Renal cortex interstitium (tissue), 11 donors: ENCODE measurements at regions not wholly inside any gene's neighbourhood (a gene's known extent, or its start where the extent isn't known, plus 50 kb on each side); places are given as distances from the start of the nearest gene placed in this dataset.
A peak's percentile ranks its signal among the peaks of the same experiment; 100 is the strongest.
"Not testable (repeated sequence)": the region's sequence is repeated elsewhere in the genome, so short reads cannot be mapped to it uniquely, and the experiment has no call there.

ENCODE experiments used
- DNase-seq, 11 donors: peaks; one replicate each; pipeline ENCODE4 v3.0.0-alpha.2; 2013; ENCODE audit warnings: low read depth in 9 of 11, low spot score in 4 of 11; ENCODE audit errors: extremely low read depth in 1 of 11

DNA sequence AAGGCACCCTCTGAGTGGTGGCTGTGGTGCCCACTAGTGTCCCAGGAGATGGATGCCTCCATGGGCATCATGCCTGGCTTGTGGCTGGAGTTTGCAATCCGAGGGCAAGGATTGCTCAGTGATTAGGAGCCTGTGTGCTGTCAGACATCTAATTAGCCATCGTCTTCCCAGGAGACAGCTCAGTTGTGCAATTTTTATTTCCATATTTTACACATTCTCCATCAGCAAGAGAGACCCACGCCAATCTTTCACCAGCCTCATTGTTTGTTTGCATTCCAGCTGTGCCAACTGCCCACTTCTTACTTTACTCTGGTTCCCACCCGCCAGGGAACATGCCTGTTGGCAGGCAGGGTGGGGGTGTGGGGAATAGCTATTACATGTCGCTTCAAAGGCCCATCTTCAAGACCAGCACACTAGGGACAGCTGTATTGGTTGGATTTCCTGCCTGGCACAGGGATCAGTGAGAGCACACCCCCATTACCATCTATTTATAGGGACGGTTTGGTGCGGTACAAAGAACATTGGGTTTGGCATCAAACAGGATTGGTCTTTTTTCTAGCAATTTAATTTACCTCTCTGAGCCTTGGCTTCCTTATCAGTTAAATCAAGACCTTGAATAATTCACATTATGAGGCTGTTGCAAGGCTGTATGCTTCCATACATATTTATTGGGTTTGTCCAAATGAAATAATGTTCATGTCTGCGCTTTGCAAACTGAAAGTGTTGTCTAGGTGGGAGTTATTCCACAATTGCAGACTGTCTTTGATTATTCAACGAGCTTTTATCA is 80.7 kb upstream of the NAV2 start:
- DNase-seq: no peak

DNA sequence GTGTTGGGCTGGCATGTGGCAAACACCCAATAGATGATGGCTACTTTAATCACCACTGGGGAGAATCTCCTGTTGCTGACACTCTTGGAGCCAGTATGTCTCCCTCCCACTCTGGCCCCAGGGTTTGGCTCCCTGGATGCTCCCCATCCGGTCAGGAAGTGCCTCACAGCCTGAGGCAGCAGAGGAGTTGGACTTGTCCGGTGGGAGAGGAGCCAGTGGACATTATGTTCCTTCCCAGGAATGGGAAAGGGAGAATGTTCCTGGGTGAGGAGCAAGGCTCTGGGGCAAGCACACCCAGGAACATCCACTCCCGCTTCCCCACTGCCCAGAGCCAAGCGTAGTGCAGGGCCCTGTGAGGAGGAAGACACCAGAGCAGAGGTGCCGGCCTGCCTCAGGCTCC is 84.6 kb upstream of the NAV2 start:
- DNase-seq: no peak

DNA sequence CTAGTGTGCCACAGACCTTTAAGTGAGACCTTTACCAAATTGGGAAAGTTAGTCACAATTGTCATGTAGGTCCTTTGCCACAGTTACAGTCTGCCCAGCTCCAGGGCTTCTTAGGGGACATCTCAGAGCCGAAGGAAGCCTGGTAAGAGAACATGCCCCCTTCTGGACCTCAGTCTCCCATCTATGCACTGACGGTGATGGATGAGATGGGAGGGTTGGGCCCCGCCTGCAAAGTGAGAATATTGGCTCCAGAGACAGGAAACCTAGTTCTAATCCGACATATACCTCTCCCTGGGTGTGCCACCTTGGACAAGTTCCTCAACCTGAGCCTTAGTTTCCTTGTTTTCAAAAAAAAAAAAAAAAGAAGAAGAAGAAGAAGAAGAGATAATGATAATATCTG is 85.1 kb upstream of the NAV2 start:
- DNase-seq: no peak

DNA sequence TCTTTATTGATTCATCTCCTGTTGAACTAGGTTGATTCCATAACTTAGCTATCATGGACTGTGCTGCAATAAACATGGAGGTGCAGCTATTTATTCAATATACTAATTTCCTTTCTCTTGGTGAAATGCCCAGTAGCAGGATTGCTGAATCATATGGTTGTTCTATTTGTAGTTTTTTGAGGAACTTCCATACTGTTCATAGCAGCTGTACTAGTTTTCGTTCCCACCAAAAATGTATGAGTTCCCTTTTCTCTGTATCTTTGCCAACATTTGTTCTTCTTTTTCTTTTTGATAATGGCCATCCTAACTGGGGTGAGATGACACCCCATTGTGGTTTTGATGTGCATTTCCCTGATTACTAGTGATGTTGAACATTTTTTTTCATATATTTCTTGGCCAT is 87.2 kb upstream of the NAV2 start:
- DNase-seq: no peak

DNA sequence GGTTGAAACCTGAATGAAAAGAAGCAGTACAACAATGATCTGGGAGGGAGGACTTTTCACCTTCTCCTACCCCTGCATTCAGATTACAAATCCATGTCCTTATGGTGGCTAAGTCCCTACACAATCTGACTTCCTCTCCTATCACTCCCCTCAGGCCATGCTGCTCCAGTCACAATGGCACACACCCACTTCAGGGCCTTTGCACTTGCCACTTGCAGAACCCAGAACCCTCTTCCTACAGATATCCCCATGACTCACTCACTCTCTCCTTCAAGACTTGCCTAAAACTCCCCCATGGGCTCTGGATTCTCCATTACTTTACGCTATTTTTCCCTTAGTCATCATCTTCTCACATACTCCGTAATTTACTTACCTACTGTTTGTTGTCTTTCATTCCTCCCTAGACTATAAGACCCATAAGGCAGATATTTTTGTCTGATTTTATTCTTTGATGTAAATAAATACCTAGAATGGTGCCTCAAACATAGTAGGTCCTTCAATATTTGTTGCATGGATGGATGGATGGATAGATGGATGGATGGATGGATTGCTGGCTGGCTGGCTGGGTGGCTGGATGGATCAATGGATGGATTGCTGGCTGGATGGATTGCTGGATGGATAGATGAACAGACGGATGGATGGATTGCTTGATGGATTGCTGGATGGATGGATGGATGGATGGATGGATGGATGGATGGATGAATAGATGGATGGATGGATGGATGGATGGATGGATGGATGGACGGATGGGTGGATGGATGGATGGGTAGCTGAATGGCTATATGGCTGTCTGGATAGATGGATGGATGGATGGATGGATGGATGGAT is 94.7 kb upstream of the NAV2 start:
- no peak for DNase-seq

DNA sequence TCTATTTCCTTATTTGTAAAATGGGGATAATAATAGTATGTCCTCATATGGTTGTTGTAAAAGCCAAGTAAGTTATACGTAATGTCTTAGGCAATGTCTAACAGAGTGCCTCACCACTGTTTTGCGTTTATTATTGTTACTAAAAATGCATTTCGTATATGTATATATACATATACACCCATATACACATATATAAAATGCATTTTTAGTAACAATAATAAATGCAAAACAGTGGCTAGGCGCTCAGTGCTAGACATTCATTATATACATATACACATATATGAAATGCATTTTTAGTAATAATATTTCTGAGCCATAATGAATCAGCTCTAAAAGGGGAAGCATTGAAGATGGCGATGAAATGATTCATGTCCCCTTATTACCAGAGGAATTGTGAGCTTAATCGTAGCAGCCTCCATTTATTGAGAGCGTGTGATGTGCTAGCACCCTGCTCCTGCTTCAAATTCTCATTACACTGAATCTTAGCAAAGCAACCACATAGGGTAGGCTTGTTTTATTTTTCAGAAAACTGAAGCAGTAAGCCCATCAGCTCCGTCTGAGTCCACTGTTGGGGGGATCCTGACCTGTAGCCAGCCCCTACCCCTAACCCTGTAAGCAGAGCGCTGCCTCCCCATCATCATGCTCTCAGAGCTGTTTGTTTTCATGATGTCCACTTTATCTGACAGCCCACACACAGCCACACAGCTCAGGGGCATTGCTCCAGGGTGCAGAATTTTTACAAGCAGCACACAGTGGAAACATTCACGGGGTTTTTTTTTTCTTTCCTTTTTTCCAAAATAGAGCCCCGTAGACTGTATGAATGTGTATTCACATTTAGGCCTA is 97.1 kb upstream of the NAV2 start:
- DNase-seq: no peak

DNA sequence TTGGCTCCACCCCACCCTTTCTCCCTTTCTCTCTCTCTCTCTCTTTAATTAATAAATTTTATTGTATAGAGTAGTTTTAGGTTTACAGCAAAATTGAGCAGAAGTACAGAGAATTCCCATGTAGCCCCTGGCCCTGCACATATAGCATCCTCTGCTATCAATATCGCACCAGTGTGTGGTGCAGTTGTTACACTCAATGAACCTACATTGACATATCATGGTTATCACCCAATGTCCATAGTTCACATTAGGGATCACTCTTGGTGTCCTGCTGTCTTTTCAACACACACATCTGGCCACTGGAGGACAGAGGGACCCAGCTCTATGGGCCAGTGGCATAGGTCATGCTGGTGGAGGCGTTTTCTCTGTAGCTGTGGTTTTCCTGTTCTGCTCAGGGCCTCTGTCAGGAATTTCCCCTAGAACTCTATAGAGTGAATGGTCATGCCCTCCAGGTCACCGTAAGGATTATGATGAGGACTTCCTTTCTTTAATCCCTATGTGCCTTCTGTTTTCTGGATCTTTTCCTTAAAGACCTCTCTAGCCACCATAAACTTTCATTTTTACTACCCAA is 98.2 kb upstream of the NAV2 start:
- DNase-seq: no peak

DNA sequence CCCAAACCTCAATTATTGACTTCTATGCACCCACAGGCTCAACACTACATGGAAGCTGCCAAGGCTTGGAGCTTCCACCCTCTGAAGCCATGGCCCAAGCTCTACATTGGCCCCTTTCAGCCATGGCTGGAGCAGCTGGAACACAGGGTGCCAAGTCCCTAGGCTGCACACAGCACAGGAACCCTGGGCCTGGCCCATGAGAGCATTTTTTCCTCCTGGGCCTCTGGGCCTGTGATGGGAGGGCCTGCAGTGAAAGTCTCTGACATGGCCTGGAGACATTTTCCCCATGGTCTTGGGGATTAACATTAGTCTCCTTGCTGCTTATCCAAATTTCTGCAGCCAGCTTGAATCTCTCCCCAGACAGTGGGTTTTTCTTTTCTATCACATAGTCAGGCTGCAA is 100.6 kb upstream of the NAV2 start:
- DNase-seq: not testable (repeated sequence)

DNA sequence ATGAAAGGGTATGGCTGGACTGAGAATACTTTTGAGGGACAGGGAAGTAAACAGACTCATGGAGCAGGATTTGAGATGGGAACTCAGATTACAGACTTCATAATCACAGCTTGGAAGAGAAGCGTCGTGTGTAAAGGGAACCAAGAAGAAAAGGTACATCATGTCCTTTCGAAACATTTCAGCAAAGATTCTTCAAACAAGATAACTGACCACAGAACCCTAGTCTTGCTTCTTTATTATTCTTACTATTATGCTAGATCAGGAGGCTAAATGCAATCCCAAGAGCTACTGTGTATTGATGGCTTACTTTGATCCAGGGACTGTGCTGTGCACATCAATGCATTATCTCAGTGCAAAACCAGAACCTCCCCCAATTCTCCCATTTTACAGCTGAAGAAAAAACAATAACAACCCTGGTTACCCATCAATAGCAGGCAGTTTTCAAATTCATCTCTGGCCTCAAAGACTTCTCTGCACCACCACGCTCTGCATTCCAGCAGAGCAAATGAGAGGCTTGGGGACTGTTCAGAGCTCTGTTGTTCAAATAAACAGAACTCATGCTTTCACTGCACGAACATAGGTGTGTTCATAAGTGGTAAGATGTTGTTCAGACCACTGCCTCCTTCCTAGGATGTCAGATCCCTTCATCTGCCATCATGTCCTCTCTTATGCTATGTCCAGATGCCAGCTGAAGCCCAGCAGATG is 104.8 kb upstream of the NAV2 start:
- DNase-seq: no peak

DNA sequence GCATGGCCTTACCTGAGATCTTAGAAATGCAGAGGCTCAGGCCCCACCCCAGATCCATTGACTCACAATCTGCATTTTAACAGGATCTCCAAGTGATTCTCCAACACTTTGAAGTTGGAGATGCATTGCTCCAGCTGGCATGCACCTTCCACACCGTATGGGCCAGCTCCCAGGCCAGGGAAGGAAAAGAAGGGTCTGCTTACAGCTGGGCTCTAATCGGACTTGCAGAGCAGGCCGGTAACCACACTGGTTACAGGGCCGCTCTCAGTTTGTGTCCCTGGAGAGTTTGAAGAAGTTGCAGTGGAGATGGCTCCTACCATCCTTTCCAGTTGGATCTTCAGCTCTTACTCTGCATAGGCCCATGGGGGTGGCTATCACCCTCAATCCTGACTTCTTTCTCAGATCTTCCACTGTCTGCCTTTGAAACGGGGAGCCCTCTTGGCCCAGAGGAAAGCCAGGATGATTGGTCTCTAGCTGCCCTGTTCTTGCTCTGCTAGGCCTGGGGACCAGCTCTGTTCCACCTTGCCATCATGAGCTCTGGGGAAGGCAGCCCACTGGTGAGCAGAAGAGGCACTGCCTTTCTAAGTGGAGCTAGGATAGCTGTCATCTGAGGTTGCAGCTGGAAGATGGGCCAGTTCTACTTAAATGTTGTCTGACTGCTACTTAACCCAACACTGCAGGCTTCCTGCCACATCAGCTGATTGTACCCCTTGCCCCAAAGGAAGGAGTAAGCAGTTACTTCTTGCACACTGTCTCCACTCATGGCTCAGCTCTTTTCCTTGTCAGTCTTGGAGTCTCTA is 105.6 kb upstream of the NAV2 start:
- DNase-seq: no peak

DNA sequence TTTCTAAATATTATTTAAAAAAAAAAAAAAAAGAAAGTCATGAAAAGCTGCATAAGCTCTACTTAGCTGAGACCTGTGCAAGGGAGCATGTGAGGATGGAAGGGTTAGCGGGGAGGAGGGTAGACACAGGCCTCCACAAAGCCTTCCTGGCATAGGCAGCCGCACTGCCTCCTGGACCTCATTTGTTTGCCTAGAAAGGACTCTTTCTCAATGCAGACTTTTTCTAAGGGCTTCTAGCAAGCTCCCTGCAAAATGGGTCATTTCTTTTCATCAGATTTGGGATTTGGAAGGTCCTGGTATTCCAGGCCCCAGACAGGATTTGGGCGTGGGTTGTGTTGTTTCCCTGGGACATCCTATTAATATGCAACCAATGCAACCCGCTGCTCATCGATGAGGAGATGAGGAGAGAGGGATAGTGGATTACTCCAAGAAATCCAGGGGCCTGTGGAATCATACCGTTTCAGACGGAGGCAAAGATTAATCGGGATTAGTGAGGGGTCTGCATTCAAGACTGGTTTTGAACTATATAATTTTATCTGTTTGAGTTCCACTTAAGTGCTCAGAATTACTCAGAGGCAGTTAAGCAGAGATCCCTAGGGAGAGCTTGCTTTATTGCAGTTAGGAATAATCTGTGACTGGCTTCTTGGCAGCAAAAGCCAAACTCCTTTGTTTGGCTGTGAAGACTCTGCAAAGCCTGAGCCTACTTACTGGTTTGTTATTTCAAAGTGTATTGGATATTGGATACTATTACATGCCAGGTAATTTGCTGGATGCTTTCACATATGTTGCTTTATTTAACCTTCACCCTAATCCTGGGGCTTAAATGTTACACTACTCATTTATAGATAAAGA is 106.9 kb upstream of the NAV2 start:
- DNase-seq: peak in 2 of 11 donors; percentile 6 to 11

DNA sequence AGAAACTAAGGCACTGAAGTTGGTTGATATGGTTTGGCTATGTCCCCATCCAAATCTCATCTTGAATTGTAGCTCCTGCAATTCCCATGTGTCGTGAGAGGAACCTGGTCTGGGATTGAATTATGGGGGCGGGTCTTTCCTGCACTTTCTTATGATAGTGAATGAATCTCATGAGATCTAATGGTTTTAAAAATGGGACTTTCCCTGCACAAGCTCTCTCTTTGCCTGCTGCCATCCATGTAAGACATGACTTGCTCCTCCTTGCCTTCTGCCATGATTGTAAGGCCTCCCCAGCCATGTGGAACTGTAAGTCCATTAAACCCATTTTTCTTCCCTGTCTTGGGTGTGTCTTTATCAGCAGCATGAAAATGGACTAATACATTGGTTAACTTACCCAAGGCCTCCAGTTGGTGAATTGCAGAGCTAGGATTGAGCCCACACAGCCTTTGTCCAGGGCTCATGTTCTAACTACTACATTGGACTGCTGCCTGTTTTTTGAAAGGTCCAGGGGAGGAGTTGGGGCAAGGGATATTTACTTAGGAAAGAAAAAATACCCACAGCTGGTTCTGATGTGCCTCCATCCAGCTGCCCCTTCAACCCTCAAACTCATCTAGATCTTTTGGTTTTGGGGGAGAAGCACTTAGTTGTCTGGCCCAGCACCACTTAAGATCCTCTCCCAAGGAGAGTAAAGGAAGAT is 107.8 kb upstream of the NAV2 start:
- no peak for DNase-seq

DNA sequence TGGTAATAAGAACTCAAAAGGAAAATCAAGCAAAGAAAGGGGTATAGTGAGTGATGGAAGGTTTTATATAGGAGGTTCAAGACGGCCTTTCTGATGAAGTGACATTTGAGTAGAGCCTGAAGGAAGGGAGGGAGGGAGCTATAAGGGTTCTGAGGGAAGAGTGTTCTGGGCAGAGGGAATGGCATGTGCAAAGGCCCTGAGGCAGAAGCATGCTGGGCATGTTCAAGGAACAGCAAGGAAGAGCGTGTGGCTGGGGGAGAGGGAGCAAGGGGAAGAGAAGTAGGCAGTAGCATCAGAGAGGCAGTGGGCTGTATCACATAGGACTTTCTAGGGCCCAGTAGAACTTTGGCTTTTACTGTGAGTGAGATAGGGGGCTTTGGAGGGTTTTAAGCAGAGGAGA is 108.9 kb upstream of the NAV2 start:
- DNase-seq: no peak

DNA sequence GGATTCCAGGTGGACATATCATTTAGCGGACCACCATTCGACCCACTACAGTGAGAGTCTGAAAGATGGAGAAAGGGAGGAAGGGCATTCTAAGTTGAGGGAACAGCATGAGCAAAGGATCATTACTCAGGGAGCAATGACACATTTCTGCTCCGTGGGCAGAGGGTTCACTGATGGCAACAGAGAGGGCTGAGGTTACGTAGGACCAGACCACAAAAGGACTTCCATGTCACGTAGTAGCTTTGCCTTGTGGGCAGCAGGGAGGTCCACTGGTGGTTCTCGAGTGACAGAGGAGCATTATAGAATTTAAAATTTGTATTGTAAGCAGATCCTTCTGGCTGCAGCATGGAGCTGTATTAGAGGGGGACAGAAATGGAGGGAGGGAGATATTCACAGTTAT is 109.7 kb upstream of the NAV2 start:
- no peak for DNase-seq

DNA sequence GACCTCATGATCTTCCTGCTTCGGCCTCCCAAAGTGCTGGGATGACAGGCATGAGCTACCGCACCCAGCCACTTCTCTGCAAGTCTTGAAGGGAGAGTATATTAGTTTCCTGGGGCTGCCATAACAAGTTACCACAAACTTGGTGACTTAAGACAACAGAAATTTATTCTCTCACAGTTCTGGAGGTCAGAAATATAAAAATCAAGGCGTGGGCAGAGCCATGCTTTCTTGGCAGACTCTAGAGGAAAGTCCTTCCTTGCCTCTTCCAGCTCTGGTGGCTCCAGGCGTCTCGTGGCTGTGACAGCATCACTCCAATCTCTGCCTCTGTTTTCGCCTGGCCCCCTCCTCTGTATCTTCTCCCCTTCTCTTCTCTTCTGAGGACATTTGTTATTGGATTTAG is 110.2 kb upstream of the NAV2 start:
- DNase-seq: no peak

DNA sequence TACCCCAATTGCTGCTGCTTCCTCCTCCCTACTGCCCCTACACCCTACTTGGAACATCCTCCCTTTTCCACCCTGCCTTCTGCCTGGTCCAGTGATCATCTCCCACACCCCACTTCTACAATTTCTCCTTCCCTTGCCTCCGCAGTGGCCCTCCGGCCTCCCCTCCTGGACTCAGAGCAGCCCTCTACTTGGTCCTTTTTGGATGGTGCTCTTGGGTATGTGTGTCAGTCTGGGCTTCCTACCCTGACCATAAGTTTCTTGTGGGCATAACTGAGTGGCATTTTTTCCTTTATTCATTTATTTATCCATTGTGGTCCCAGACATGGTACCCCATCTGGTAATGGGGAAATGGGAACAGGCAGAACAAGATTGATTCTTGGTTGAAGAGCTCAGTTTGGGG is 111.4 kb upstream of the NAV2 start:
- no peak for DNase-seq

DNA sequence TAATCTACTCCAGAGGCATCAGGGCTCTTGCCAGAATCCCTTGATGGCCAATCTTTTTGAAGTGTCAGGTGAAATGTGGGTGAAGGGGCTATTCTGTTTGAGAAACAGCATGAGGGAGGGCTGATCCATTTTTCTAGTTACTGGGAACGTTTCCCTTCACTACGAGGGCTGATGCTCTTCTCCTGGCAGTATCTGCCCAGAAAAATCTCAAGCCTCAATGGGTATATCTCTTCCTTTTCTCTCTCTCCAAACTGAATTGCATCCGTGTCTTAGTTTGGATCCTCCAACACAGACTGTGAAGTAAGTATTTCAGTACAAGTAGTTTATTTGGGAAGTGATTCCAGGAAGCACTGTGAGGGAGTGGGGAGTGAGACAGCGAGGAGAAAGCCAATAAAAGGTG is 113.0 kb upstream of the NAV2 start:
- no peak for DNase-seq
